Psoas muscle (tissue), 7 donors: ENCODE measurements at regions not wholly inside any gene's neighbourhood (a gene's known extent, or its start where the extent isn't known, plus 50 kb on each side); places are given as distances from the start of the nearest gene placed in this dataset.

Experiments used
- ATAC-seq, 4 donors: fragments of 200-7000 bp; cut with Tn5 transposase; one replicate each; pipeline ENCODE4 v1.9.1; 2020; ENCODE audit warnings: moderate library complexity in 3 of 4, mild to moderate bottlenecking in 2 of 4
- DNase-seq, 2 donors: peaks; one replicate each; pipeline ENCODE4 v3.0.0-alpha.2; 2020
- H3K27ac ChIP-seq: fragments of 200-600 bp; one replicate; pipeline ENCODE4 v1.8.0; 2022
- H3K27me3 ChIP-seq, 3 donors: fragments of 200-600 bp in 1 of 3; one replicate each; pipeline versions ENCODE4 v1.6.1 to v1.8.0; 2013 to 2022; ENCODE audit warnings: low read length in 2 of 3, mild to moderate bottlenecking in 2 of 3, moderate library complexity in 1 of 3; ENCODE audit not compliant: insufficient read depth in 3 of 3
- H3K36me3 ChIP-seq, 2 donors: fragments of 200-600 bp in 1 of 2; one replicate each; pipeline versions ENCODE4 v1.6.1 to v1.8.0; 2013 to 2022; ENCODE audit warnings: low read depth in 1 of 2, mild to moderate bottlenecking in 1 of 2, moderate library complexity in 1 of 2; ENCODE audit not compliant: insufficient read depth in 1 of 2
- H3K4me1 ChIP-seq: fragments of 200-600 bp; one replicate; pipeline ENCODE4 v1.8.0; 2022
- H3K4me3 ChIP-seq: fragments of 200-600 bp; one replicate; pipeline ENCODE4 v1.8.0; 2022; ENCODE audit warnings: mild to moderate bottlenecking
- H3K9me3 ChIP-seq: fragments of 200-600 bp; one replicate; pipeline ENCODE4 v1.8.0; 2022
- CTCF ChIP-seq: fragments of 200-600 bp; IDR thresholded peaks from one replicate; pipeline ENCODE4 v1.8.0; 2022; ENCODE audit warnings: antibody characterized with exemption
- WGBS, 3 donors: extraction: QIAGEN DNeasy Blood & Tissue Kit; methylation state at CpG; one replicate each; pipeline versions ENCODE4 v1.1.6 to v1.1.7; 2013; 5-methylcytosine and 5-hydroxymethylcytosine counted together
- intact Hi-C, 2 donors: fragments of 100-400 bp; cut with DNase I; formaldehyde crosslinking; loops; one replicate each; pipeline versions ENCODE4 v1.11.0 to v1.14.2; 2022
- donor health status: healthy with polysubstance abuse.
- donor health status: DM: no; HTN: no; CAD: no; lungs with moderate emphysema.
- donor health status: Bipolar disorder and iron deficiency.
- donor health status: healthy.
- donor health status: DM: yes; HTN: yes; CAD: no.
- donor health status: DM: no; HTN: no; CAD: no.
- donor health status: DM: yes; HTN: yes; CAD: no.

DNA sequence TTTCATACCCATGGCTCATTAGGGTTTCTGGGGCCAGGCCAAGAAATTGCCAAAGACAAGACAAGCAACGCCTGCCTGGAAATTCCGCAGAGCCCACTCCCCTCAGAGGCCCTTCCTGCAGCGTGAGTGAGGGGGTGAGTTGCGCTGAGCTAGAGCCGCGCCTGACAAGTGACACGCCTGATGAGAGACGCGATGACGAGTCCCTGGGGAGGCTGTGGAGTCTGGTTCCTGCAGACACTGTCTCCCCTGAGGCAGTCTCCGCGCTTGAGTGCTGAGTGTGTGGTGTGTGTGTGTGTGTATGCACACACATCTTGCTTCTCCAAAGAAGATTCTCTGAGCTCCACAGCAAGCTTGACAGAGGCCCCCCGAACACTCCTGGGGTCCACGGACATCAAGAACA, 269.8 kb downstream of the BCOR start:
- no peaks in the 10 kb centered on the region for H3K4me1 ChIP-seq
- WGBS, 3 donors = 82 to 93% (median 85%) methylated on average over 11 to 14 of the region's 14 CpGs
- H3K4me3 ChIP-seq = no peak overlapping the region
- intact Hi-C loops = loop anchor here in 1 of 2 donors (10.0 kb wide), 1 partner anchor 177 kb away; no protein-coding TSS in a partner anchor
- H3K27me3 ChIP-seq = peaks cover 0 to 10% (median 0%) of the 10 kb centered on the region in 3 donors
- ATAC-seq = no peak
- DNase-seq = no peak
- no peak for TF ChIP-seq CTCF
- H3K36me3 ChIP-seq = no peaks in the 10 kb centered on the region
- no peaks in the 10 kb centered on the region for H3K9me3 ChIP-seq
- no peak overlapping the region for H3K27ac ChIP-seq

DNA sequence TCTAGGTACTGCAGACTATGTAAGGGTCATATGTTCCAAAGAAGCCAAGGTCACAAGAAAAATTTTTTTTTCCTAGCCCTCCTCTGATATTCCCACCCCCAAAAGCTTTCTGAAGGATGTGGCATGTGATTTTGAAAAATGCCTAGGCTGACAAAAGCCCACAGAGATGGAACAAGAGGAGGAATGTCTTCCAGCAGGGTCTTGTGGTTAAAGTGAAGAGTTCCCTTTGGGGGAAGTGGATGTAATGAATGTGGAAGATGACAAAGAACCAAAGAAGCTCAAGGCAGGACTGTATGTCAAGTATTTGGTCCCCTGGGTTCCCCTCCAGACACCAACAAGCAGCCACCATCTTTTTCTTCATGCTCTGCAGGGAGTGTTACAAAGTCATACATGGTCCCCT, 268.8 kb downstream of the BCOR start:
- H3K27me3 ChIP-seq = peaks cover 0 to 3% (median 0%) of the 10 kb centered on the region in 3 donors
- TF ChIP-seq CTCF = no peak

DNA sequence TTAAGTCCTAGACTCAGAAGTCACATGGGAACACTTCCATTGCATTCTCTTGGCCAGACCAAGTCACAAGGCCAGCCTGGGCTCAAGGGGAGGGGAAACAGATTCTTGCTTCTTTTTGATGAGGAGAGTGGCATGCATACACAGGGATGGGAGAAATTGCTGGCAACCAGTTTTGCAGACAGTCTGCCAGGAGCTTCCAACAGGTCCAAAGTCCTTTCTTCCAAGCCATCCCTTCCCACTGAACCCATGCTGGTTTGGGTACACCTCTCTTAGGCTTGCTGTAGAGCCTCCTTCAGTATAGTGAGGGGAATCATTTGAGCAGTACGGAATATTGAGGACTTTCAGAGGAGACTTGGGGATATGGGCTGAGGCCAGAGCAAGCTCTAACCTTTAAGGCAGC, 267.8 kb downstream of the BCOR start:
- TF ChIP-seq CTCF = no peak
- Histone ChIP-seq H3K27me3 (no peaks in the 10 kb centered on the region), H3K9me3 (no peaks in the 10 kb centered on the region), H3K36me3 (no peaks in the 10 kb centered on the region), H3K27ac (no peak overlapping the region), H3K4me3 (no peak overlapping the region), H3K4me1 (no peaks in the 10 kb centered on the region)
- intact Hi-C loops = loop anchor here in 1 of 2 donors (10.0 kb wide), 1 partner anchor 175 kb away; no protein-coding TSS in a partner anchor
- DNase-seq (peak in 1 of 2 donors; percentile 32), ATAC-seq (no peak)
- 53 to 100% (median 79%) methylated on average over 1 of the region's 1 CpG for WGBS, 3 donors

More for the DNA sequence above, 268.8 kb downstream of the BCOR start:
- no peaks in the 10 kb centered on the region for H3K4me1 ChIP-seq
- intact Hi-C loops = loop anchor here in 1 of 2 donors (10.0 kb wide), 1 partner anchor 176 kb away; no protein-coding TSS in a partner anchor
- H3K4me3 ChIP-seq = no peak overlapping the region
- H3K36me3 ChIP-seq = no peaks in the 10 kb centered on the region
- no peak for DNase-seq
- H3K27ac ChIP-seq = no peak overlapping the region
- no peaks in the 10 kb centered on the region for H3K9me3 ChIP-seq
- no peak for ATAC-seq

DNA sequence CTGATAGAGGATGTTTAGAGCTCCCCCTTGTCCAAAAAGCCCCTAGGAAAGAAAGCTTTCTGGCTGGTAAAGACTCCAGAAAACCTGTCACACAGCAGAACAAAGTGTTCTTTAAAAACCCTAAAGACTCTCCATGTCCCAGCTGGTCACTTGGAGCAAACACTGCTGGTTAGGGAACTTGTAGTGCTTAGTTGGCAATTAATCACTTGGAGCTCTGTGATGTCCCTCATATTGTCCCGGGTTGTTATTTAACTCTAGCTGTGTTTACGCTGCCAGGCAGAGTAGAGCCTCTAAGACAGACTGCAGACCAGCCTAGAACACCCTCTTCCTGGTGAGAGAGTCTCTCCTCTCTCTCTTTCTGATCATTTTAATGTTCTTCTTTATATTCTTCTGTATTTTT, 267.3 kb downstream of the BCOR start:
- Histone ChIP-seq H3K4me1 (no peaks in the 10 kb centered on the region), H3K4me3 (no peak overlapping the region), H3K36me3 (no peaks in the 10 kb centered on the region), H3K27me3 (no peaks in the 10 kb centered on the region), H3K9me3 (no peaks in the 10 kb centered on the region), H3K27ac (no peak overlapping the region)
- TF ChIP-seq CTCF = no peak
- ATAC-seq (no peak), DNase-seq (no peak)
- 42 to 54% (median 50%) methylated on average over 2 of the region's 2 CpGs for WGBS, 3 donors
- intact Hi-C loops = no loop called here

- H3K27ac ChIP-seq = no peak overlapping the region
- WGBS, 3 donors = 70 to 80% (median 72%) methylated on average over 11 of the region's 11 CpGs
- no peaks in the 10 kb centered on the region for H3K36me3 ChIP-seq
- DNase-seq (peak in 1 of 2 donors; percentile 39), ATAC-seq (no peak)
- intact Hi-C loops = no loop called here
- H3K27me3 ChIP-seq = no peaks in the 10 kb centered on the region
- H3K9me3 ChIP-seq = no peaks in the 10 kb centered on the region
- no peaks in the 10 kb centered on the region for H3K4me1 ChIP-seq
- H3K4me3 ChIP-seq = no peak overlapping the region
- no peak for TF ChIP-seq CTCF
Observed at GRCh38 chrX:39832211-39832610, 265.5 kb downstream of the BCOR start.
